ENCODE measurements at regions not wholly inside any gene's neighbourhood (a gene's known extent, or its start where the extent isn't known, plus 50 kb on each side); places are given as distances from the start of the nearest gene placed in this dataset.

- ChIA-PET CTCF (no interaction called here), POLR2A (no interaction called here)
- WGBS (ENCODE audit: insufficient coverage), result no CpG with 5 or more reads among the region's 1 CpG
- DNase-seq, result no peak
- Histone ChIP-seq H4K20me1 (ENCODE audit: control insufficient read depth, insufficient read depth, low read length, poor library complexity, severe bottlenecking) (no peaks in the 10 kb centered on the region), H3K36me3 (replicated peaks in 1 of 2; ENCODE audit: control extremely low read depth in 1 of 2, control insufficient read depth in 1 of 2, extremely low read depth in 1 of 2, insufficient read depth in 2 of 2, low read length in 1 of 2) (no peaks in the 10 kb centered on the region), H2AFZ (ENCODE audit: insufficient read depth, low read depth, low read length, poor library complexity, severe bottlenecking) (no peak overlapping the region), H3K79me2 (ENCODE audit: control insufficient read depth, insufficient read depth, low read length) (no peaks in the 10 kb centered on the region), H3K4me3 (ENCODE audit: control extremely low read depth in 1 of 5, extremely low read depth in 1 of 5, insufficient read depth in 1 of 5, low read depth in 2 of 5, low read length in 4 of 5) (no peak overlapping the region), H3K27me3 (replicated peaks in 1 of 4; ENCODE audit: control extremely low read depth in 1 of 4, control insufficient read depth in 3 of 4, insufficient read depth in 4 of 4, low read length in 3 of 4) (no peaks in the 10 kb centered on the region), H3K27ac (ENCODE audit: low read length in 2 of 2) (no peak overlapping the region), H3K4me1 (ENCODE audit: control insufficient read depth in 2 of 2, insufficient read depth in 2 of 2, low read length in 2 of 2) (no peaks in the 10 kb centered on the region), H3K4me2 (replicated peaks; ENCODE audit: low read depth, low read length, poor library complexity, severe bottlenecking) (no peak overlapping the region), H3K9me3 (ENCODE audit: control extremely low read depth in 1 of 3, control insufficient read depth in 2 of 3, insufficient read depth in 1 of 3, low read length in 2 of 3) (no peaks in the 10 kb centered on the region), H3K9ac (ENCODE audit: low read length) (no peak overlapping the region)
- Mint-ChIP-seq H3K27me3 (no peaks in the 10 kb centered on the region), H3K9me3 (ENCODE audit: insufficient read depth) (no peaks in the 10 kb centered on the region), H3K4me3 (no peak overlapping the region), H3K27ac (no peak overlapping the region), H3K4me1 (no peaks in the 10 kb centered on the region)
- ATAC-seq (ENCODE audit: low read depth), result no peak
- intact Hi-C loops (cut with micrococcal nuclease), result no loop called here
- TF ChIP-seq, protein P1, sequence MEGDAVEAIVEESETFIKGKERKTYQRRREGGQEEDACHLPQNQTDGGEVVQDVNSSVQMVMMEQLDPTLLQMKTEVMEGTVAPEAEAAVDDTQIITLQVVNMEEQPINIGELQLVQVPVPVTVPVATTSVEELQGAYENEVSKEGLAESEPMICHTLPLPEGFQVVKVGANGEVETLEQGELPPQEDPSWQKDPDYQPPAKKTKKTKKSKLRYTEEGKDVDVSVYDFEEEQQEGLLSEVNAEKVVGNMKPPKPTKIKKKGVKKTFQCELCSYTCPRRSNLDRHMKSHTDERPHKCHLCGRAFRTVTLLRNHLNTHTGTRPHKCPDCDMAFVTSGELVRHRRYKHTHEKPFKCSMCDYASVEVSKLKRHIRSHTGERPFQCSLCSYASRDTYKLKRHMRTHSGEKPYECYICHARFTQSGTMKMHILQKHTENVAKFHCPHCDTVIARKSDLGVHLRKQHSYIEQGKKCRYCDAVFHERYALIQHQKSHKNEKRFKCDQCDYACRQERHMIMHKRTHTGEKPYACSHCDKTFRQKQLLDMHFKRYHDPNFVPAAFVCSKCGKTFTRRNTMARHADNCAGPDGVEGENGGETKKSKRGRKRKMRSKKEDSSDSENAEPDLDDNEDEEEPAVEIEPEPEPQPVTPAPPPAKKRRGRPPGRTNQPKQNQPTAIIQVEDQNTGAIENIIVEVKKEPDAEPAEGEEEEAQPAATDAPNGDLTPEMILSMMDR (IDR thresholded peaks at IDR 0.05), result no peak
- no peak for TF ChIP-seq EZH2 (IDR thresholded peaks at IDR 0.05; ENCODE audit: borderline replicate concordance, insufficient read depth, low read depth, low read length, poor library complexity, severe bottlenecking)
These were observed 709.3 kb downstream of the MAT2B start for GRCh38 chr5:164214698-164215097.

DNA sequence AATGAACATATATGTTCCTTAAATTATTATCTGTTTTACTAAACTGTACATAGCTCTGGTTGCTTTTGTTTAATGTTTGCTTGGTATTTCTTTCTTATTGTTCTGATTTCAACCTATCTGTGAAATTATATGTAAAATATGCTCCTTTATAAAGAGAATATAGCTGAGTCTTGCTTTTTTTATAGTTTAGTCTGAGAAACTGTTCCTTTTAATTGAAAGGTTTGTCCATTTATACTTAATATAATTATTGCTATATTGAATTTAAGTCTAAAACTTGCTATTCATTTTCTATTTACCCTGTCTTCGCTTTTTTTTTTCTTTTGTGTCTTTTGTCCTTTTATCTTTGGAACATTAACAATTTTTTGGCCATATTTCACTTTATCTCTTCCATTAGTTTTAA is 712.0 kb downstream of the MAT2B start:
- no peaks in the 10 kb centered on the region for H4K20me1 ChIP-seq (ENCODE audit: control insufficient read depth, insufficient read depth, low read length, poor library complexity, severe bottlenecking)
- ATAC-seq (ENCODE audit: low read depth), result no peak
- no peak overlapping the region for H3K27ac ChIP-seq (ENCODE audit: low read length in 2 of 2)
- Mint-ChIP-seq H3K4me3 (no peak overlapping the region), H3K27ac (no peak overlapping the region), H3K9me3 (ENCODE audit: insufficient read depth) (no peaks in the 10 kb centered on the region), H3K4me1 (no peaks in the 10 kb centered on the region), H3K27me3 (no peaks in the 10 kb centered on the region)
- CTCF ChIA-PET, result no interaction called here
- H3K36me3 ChIP-seq (replicated peaks in 1 of 2; ENCODE audit: control extremely low read depth in 1 of 2, control insufficient read depth in 1 of 2, extremely low read depth in 1 of 2, insufficient read depth in 2 of 2, low read length in 1 of 2), result no peaks in the 10 kb centered on the region
- POLR2A ChIA-PET, result no interaction called here
- no peak for TF ChIP-seq EZH2 (IDR thresholded peaks at IDR 0.05; ENCODE audit: borderline replicate concordance, insufficient read depth, low read depth, low read length, poor library complexity, severe bottlenecking)
- TF ChIP-seq, protein P1 (IDR thresholded peaks at IDR 0.05), result no peak
- no peaks in the 10 kb centered on the region for H3K4me1 ChIP-seq (ENCODE audit: control insufficient read depth in 2 of 2, insufficient read depth in 2 of 2, low read length in 2 of 2)
- H3K79me2 ChIP-seq (ENCODE audit: control insufficient read depth, insufficient read depth, low read length), result no peaks in the 10 kb centered on the region
- H3K4me2 ChIP-seq (replicated peaks; ENCODE audit: low read depth, low read length, poor library complexity, severe bottlenecking), result no peak overlapping the region
- H2AFZ ChIP-seq (ENCODE audit: insufficient read depth, low read depth, low read length, poor library complexity, severe bottlenecking), result no peak overlapping the region
- WGBS (ENCODE audit: insufficient coverage), result no CpG with 5 or more reads among the region's 1 CpG
- no peak for DNase-seq
- H3K9me3 ChIP-seq (ENCODE audit: control extremely low read depth in 1 of 3, control insufficient read depth in 2 of 3, insufficient read depth in 1 of 3, low read length in 2 of 3), result no peaks in the 10 kb centered on the region
- no peak overlapping the region for H3K4me3 ChIP-seq (ENCODE audit: control extremely low read depth in 1 of 5, extremely low read depth in 1 of 5, insufficient read depth in 1 of 5, low read depth in 2 of 5, low read length in 4 of 5)
- H3K9ac ChIP-seq (ENCODE audit: low read length), result no peak overlapping the region
- H3K27me3 ChIP-seq (replicated peaks in 1 of 4; ENCODE audit: control extremely low read depth in 1 of 4, control insufficient read depth in 3 of 4, insufficient read depth in 4 of 4, low read length in 3 of 4), result no peaks in the 10 kb centered on the region
- intact Hi-C loops (cut with micrococcal nuclease), result no loop called here
